ENCODE measurements at regions not wholly inside any gene's neighbourhood (a gene's known extent, or its start where the extent isn't known, plus 50 kb on each side); places are given as distances from the start of the nearest gene placed in this dataset.

GRCh38 chr7:18420748-18421147 is 74.8 kb upstream of the HDAC9 start:
- TF ChIP-seq POLR2A (IDR thresholded peaks at IDR 0.05; ENCODE audit: low read length) = no peak
- TF ChIP-seq GATA1 (IDR thresholded peaks at IDR 0.05; ENCODE audit: low read depth, low read length) = no peak

All from erythroblast (primary cell).